ENCODE measurements at regions not wholly inside any gene's neighbourhood (a gene's known extent, or its start where the extent isn't known, plus 50 kb on each side); places are given as distances from the start of the nearest gene placed in this dataset.

DNA sequence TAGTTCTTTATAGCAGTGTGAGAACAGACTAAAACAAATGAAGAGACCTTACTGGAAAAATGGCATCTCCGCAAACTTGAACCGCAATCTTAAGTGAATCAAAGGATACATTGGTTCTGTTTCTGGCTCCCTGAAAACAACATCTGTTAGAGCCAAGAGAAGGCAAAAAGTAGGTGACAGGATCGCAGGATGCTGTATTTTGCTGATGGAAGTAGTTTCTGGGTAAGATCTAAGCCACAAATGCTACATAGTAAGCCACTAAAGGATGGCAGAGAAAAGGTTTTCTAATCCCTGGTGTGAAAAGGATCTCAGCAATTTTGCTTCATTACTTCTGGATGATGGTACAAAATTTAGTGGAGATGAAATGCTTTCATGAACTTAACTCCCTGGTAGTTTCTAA, 63.3 kb upstream of the HTR4 start:
- Histone ChIP-seq H3K4me2 (ENCODE audit: insufficient read depth, low read length) (no peak overlapping the region), H3K27ac (ENCODE audit: insufficient read depth, low read depth, low read length) (no peak overlapping the region), H3K4me1 (ENCODE audit: control insufficient read depth, extremely low read depth, insufficient read depth, low read length) (no peaks in the 10 kb centered on the region), H3K79me2 (ENCODE audit: control insufficient read depth, insufficient read depth, low read length) (no peaks in the 10 kb centered on the region), H3K9me1 (replicated peaks; ENCODE audit: control insufficient read depth, extremely low read depth, insufficient read depth, low read length) (no peaks in the 10 kb centered on the region), H3K36me3 (ENCODE audit: control insufficient read depth in 2 of 2, extremely low read depth in 1 of 2, insufficient read depth in 2 of 2, low read length in 2 of 2) (no peaks in the 10 kb centered on the region), H4K20me1 (replicated peaks; ENCODE audit: control insufficient read depth, extremely low read depth, insufficient read depth, low read length) (no peaks in the 10 kb centered on the region), H3K9me3 (replicated peaks; ENCODE audit: control insufficient read depth, insufficient read depth, low read length) (no peaks in the 10 kb centered on the region), H3K4me3 (replicated peaks in 1 of 3; ENCODE audit: insufficient read depth in 1 of 3, low read depth in 1 of 3, low read length in 3 of 3) (no peak overlapping the region), H3K27me3 (ENCODE audit: control insufficient read depth in 2 of 2, insufficient read depth in 2 of 2, low read length in 2 of 2) (peaks cover 5 to 10% of the 10 kb centered on the region in 2 experiments), H3K9ac (replicated peaks; ENCODE audit: extremely low read depth, insufficient read depth, low read length) (no peak overlapping the region), H2AFZ (ENCODE audit: low read depth, low read length) (no peak overlapping the region)
- CTCF ChIA-PET, result interaction anchor here (2.7 kb wide), 1 partner anchor 13 kb away, joined by 16 read pairs; no protein-coding TSS in a partner anchor
- POLR2A ChIA-PET, result no interaction called here
- intact Hi-C loops (cut with micrococcal nuclease) (no loop called here), dilution Hi-C loops (cut with MboI; ENCODE audit: extremely low pct_ligation_motif_present, low sequenced_read_pairs) (no loop called here)
- no TSS peak for BruUV-seq (replicated peaks)
- FAIRE-seq (no peak), DNase-seq (ENCODE audit: low read depth, low spot score) (no peak)
- TF ChIP-seq POLR2AphosphoS5 (IDR thresholded peaks at IDR 0.05; ENCODE audit: insufficient read depth, low read depth, low read length), result no peak
- TF ChIP-seq, protein P1, sequence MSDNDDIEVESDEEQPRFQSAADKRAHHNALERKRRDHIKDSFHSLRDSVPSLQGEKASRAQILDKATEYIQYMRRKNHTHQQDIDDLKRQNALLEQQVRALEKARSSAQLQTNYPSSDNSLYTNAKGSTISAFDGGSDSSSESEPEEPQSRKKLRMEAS (IDR thresholded peaks at IDR 0.05; ENCODE audit: insufficient read depth, insufficient read length), result no peak
- TF ChIP-seq MYC (IDR thresholded peaks at IDR 0.05; ENCODE audit: low read depth, low read length), result no peak
- no peak for TF ChIP-seq JUN (IDR thresholded peaks at IDR 0.05; ENCODE audit: borderline replicate concordance, insufficient read depth, insufficient read length, low read depth)
- TF ChIP-seq POLR2A (IDR thresholded peaks at IDR 0.05; ENCODE audit: low read depth, low read length), result no peak
- no peak for TF ChIP-seq FOS (IDR thresholded peaks at IDR 0.05; ENCODE audit: borderline replicate concordance, insufficient read depth, low read length)
- no peak for TF ChIP-seq EZH2 (IDR thresholded peaks at IDR 0.05; ENCODE audit: borderline replicate concordance, low read depth, low read length, severe bottlenecking)
- TF ChIP-seq, protein P2, sequence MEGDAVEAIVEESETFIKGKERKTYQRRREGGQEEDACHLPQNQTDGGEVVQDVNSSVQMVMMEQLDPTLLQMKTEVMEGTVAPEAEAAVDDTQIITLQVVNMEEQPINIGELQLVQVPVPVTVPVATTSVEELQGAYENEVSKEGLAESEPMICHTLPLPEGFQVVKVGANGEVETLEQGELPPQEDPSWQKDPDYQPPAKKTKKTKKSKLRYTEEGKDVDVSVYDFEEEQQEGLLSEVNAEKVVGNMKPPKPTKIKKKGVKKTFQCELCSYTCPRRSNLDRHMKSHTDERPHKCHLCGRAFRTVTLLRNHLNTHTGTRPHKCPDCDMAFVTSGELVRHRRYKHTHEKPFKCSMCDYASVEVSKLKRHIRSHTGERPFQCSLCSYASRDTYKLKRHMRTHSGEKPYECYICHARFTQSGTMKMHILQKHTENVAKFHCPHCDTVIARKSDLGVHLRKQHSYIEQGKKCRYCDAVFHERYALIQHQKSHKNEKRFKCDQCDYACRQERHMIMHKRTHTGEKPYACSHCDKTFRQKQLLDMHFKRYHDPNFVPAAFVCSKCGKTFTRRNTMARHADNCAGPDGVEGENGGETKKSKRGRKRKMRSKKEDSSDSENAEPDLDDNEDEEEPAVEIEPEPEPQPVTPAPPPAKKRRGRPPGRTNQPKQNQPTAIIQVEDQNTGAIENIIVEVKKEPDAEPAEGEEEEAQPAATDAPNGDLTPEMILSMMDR (IDR thresholded peaks at IDR 0.05; ENCODE audit: extremely low read depth in 1 of 2, insufficient read depth in 1 of 2, low read depth in 1 of 2, low read length in 2 of 2), result no peak
- no peak for TF ChIP-seq GATA2 (IDR thresholded peaks at IDR 0.05; ENCODE audit: insufficient read depth, insufficient read length, low read depth, low read length)
